Neural progenitor cell (in vitro differentiated cells): ENCODE measurements at regions not wholly inside any gene's neighbourhood (a gene's known extent, or its start where the extent isn't known, plus 50 kb on each side); places are given as distances from the start of the nearest gene placed in this dataset.

Experiments used
- DNase-seq: peaks from one replicate; pipeline ENCODE4 v3.0.0-alpha.2; 2016; ENCODE audit warnings: low spot score
- H2AFZ ChIP-seq: fragments of 200-600 bp; sonication (generic); replicated peaks from 2 replicates; pipeline ENCODE4 v1.6.1; 2016; ENCODE audit warnings: antibody characterized with exemption
- H3F3A ChIP-seq: fragments of 200-600 bp; sonication (generic); 2 replicates; pipeline ENCODE4 v1.6.1; 2016; ENCODE audit warnings: antibody characterized with exemption, low read depth
- H3K27ac ChIP-seq: fragments of 200-600 bp; sonication (generic); 2 replicates; pipeline ENCODE4 v1.5.1; 2016; ENCODE audit warnings: mild to moderate bottlenecking
- H3K27me3 ChIP-seq: fragments of 200-600 bp; sonication (generic); 2 replicates; pipeline ENCODE4 v1.6.1; 2016; ENCODE audit warnings: mild to moderate bottlenecking, moderate library complexity
- H3K36me3 ChIP-seq: fragments of 200-600 bp; sonication (generic); 2 replicates; pipeline ENCODE4 v1.5.1; 2016
- H3K4me1 ChIP-seq: fragments of 200-600 bp; sonication (generic); 2 replicates; pipeline ENCODE4 v1.6.1; 2016; ENCODE audit warnings: mixed run types
- H3K4me2 ChIP-seq: fragments of 200-600 bp; sonication (generic); 2 replicates; pipeline ENCODE4 v1.6.1; 2016
- H3K4me3 ChIP-seq: fragments of 200-600 bp; sonication (generic); 2 replicates; pipeline ENCODE4 v1.5.1; 2016
- H3K79me2 ChIP-seq: fragments of 200-600 bp; sonication (generic); 2 replicates; pipeline ENCODE4 v1.6.1; 2016; ENCODE audit warnings: low read depth
- H3K9ac ChIP-seq: fragments of 200-600 bp; sonication (generic); 2 replicates; pipeline ENCODE4 v1.6.1; 2016
- H3K9me3 ChIP-seq: fragments of 200-600 bp; sonication (generic); 2 replicates; pipeline ENCODE4 v1.5.1; 2016; ENCODE audit warnings: low read depth
- H4K20me1 ChIP-seq: fragments of 200-600 bp; sonication (generic); 2 replicates; pipeline ENCODE4 v1.6.1; 2016; ENCODE audit warnings: low read depth
- H3K27ac Mint-ChIP-seq: 3 replicates; pipeline ENCODE4 v1.8.0; 2021; ENCODE audit warnings: mixed read lengths
- H3K27me3 Mint-ChIP-seq: 2 replicates; pipeline ENCODE4 v1.8.0; 2022; ENCODE audit warnings: low read depth, mild to moderate bottlenecking, inconsistent platforms, moderate library complexity, mixed read lengths; ENCODE audit not compliant: insufficient read depth
- H3K36me3 Mint-ChIP-seq: 3 replicates; pipeline ENCODE4 v1.8.0; 2021; ENCODE audit warnings: mixed read lengths
- H3K4me1 Mint-ChIP-seq: 3 replicates; pipeline ENCODE4 v1.8.0; 2021; ENCODE audit warnings: mixed read lengths
- H3K4me3 Mint-ChIP-seq: 3 replicates; pipeline ENCODE4 v1.8.0; 2021; ENCODE audit warnings: mild to moderate bottlenecking, moderate library complexity, mixed read lengths
- H3K9me3 Mint-ChIP-seq: 3 replicates; pipeline ENCODE4 v1.8.0; 2020; ENCODE audit warnings: mixed read lengths
- CTCF ChIP-seq: fragments of 200-600 bp; sonication (generic); IDR thresholded peaks from 2 replicates; pipeline ENCODE4 v1.5.1; 2017; ENCODE audit warnings: antibody characterized with exemption, mild to moderate bottlenecking
- EZH2 ChIP-seq: fragments of 200-600 bp; sonication (generic); IDR thresholded peaks from 2 replicates; pipeline ENCODE4 v1.6.1; 2017; ENCODE audit warnings: antibody characterized with exemption, mild to moderate bottlenecking, moderate library complexity
- EZH2phosphoT487 ChIP-seq: fragments of 200-600 bp; sonication (generic); IDR thresholded peaks from 2 replicates; pipeline ENCODE4 v1.6.1; 2017; ENCODE audit warnings: antibody characterized with exemption

GRCh38 chr6:15775741-15776140, 112.9 kb upstream of the DTNBP1 start:
- Mint-ChIP-seq H3K4me3 (no peak overlapping the region), H3K4me1 (no peaks in the 10 kb centered on the region), H3K36me3 (no peaks in the 10 kb centered on the region), H3K27me3 (peaks cover 2% of the 10 kb centered on the region), H3K9me3 (no peaks in the 10 kb centered on the region), H3K27ac (no peak overlapping the region)
- Histone ChIP-seq H3K4me3 (no peak overlapping the region), H3K79me2 (no peaks in the 10 kb centered on the region), H3K9me3 (no peaks in the 10 kb centered on the region), H4K20me1 (no peaks in the 10 kb centered on the region), H3K36me3 (no peaks in the 10 kb centered on the region), H3F3A (no peaks in the 10 kb centered on the region), H3K4me2 (no peak overlapping the region), H3K27me3 (no peaks in the 10 kb centered on the region), H3K27ac (no peak overlapping the region), H3K9ac (no peak overlapping the region), H3K4me1 (no peaks in the 10 kb centered on the region), H2AFZ (no peak overlapping the region)
- no peak for TF ChIP-seq EZH2
- no peak for TF ChIP-seq EZH2phosphoT487
- no peak for TF ChIP-seq CTCF
- DNase-seq, result no peak

GRCh38 chr6:15775076-15775634, 112.3 kb upstream of the DTNBP1 start:
- H3F3A ChIP-seq, result no peaks in the 10 kb centered on the region
- no peaks in the 10 kb centered on the region for H3K79me2 ChIP-seq
- H4K20me1 ChIP-seq, result no peaks in the 10 kb centered on the region
- peaks cover 5% of the 10 kb centered on the region for H3K27me3 Mint-ChIP-seq
- TF ChIP-seq CTCF (no peak), EZH2phosphoT487 (no peak), EZH2 (no peak)
- no peak overlapping the region for H3K27ac ChIP-seq
- H3K9ac ChIP-seq, result no peak overlapping the region
- no peak overlapping the region for H3K4me3 ChIP-seq
- no peaks in the 10 kb centered on the region for H3K9me3 Mint-ChIP-seq
- peaks cover 3% of the 10 kb centered on the region for H3K4me1 Mint-ChIP-seq
- no peaks in the 10 kb centered on the region for H3K36me3 Mint-ChIP-seq
- no peaks in the 10 kb centered on the region for H3K9me3 ChIP-seq
- no peaks in the 10 kb centered on the region for H3K4me1 ChIP-seq
- no peaks in the 10 kb centered on the region for H3K36me3 ChIP-seq
- no peak overlapping the region for H3K4me3 Mint-ChIP-seq
- H3K27ac Mint-ChIP-seq, result no peak overlapping the region
- no peak for DNase-seq
- no peaks in the 10 kb centered on the region for H3K27me3 ChIP-seq
- H3K4me2 ChIP-seq, result no peak overlapping the region
- H2AFZ ChIP-seq, result no peak overlapping the region

GRCh38 chr6:15773806-15774410, 111.1 kb upstream of the DTNBP1 start:
- H3K4me1 ChIP-seq, result no peaks in the 10 kb centered on the region
- H3K4me3 ChIP-seq, result no peak overlapping the region
- no peaks in the 10 kb centered on the region for H3K9me3 ChIP-seq
- Mint-ChIP-seq H3K4me1 (peaks cover 12% of the 10 kb centered on the region), H3K36me3 (no peaks in the 10 kb centered on the region), H3K27me3 (peaks cover 6% of the 10 kb centered on the region), H3K4me3 (no peak overlapping the region), H3K27ac (no peak overlapping the region), H3K9me3 (no peaks in the 10 kb centered on the region)
- no peak overlapping the region for H3K4me2 ChIP-seq
- H3K27ac ChIP-seq, result no peak overlapping the region
- H3K36me3 ChIP-seq, result no peaks in the 10 kb centered on the region
- H3K9ac ChIP-seq, result no peak overlapping the region
- H3F3A ChIP-seq, result no peaks in the 10 kb centered on the region
- no peaks in the 10 kb centered on the region for H4K20me1 ChIP-seq
- H2AFZ ChIP-seq, result no peak overlapping the region
- no peaks in the 10 kb centered on the region for H3K79me2 ChIP-seq
- no peaks in the 10 kb centered on the region for H3K27me3 ChIP-seq
- TF ChIP-seq CTCF (no peak), EZH2phosphoT487 (no peak), EZH2 (no peak)
- DNase-seq, result no peak
